Fibroblast of skin of abdomen (primary cell): ENCODE measurements at regions not wholly inside any gene's neighbourhood (a gene's known extent, or its start where the extent isn't known, plus 50 kb on each side); places are given as distances from the start of the nearest gene placed in this dataset.
A peak's percentile ranks its signal among the peaks of the same experiment; 100 is the strongest.

Experiments used
- DNase-seq: peaks from one replicate; pipeline ENCODE4 v3.0.0-alpha.2; 2013

GRCh38 chr1:115491298-115492018, 150.3 kb upstream of the VANGL1 start:
- DNase-seq: no peak

- no peak for DNase-seq
These were observed 141.0 kb upstream of the NGF start for GRCh38 chr1:115479055-115479482.

GRCh38 chr1:115477071-115477470, 139.0 kb upstream of the NGF start:
- no peak for DNase-seq

GRCh38 chr1:115476616-115477015, 138.6 kb upstream of the NGF start:
- peak; percentile 19 for DNase-seq

- DNase-seq: no peak
These were observed 137.9 kb upstream of the NGF start for GRCh38 chr1:115475901-115476300.

- no peak for DNase-seq
These were observed 137.2 kb upstream of the NGF start for GRCh38 chr1:115475252-115475651.

- no peak for DNase-seq
These were observed 136.0 kb upstream of the NGF start for GRCh38 chr1:115473986-115474565.

- peak; percentile 74 for DNase-seq
These were observed 131.8 kb upstream of the NGF start for GRCh38 chr1:115469703-115470476.

- DNase-seq: no peak
These were observed 129.7 kb upstream of the NGF start for GRCh38 chr1:115467790-115468189.

- no peak for DNase-seq
These were observed 129.1 kb upstream of the NGF start for GRCh38 chr1:115467196-115467595.

GRCh38 chr1:115466433-115466832, 128.4 kb upstream of the NGF start:
- peak; percentile 27 for DNase-seq

- no peak for DNase-seq
These were observed 127.8 kb upstream of the NGF start for GRCh38 chr1:115465802-115466363.

- DNase-seq: no peak
These were observed 125.3 kb upstream of the NGF start for GRCh38 chr1:115463347-115463746.

GRCh38 chr1:115462566-115463076, 124.6 kb upstream of the NGF start:
- no peak for DNase-seq

GRCh38 chr1:115461526-115461925, 123.5 kb upstream of the NGF start:
- no peak for DNase-seq

- no peak for DNase-seq
These were observed 121.1 kb upstream of the NGF start for GRCh38 chr1:115459161-115459560.

GRCh38 chr1:115458426-115459114, 120.5 kb upstream of the NGF start:
- no peak for DNase-seq

GRCh38 chr1:115457289-115457688, 119.2 kb upstream of the NGF start:
- peak; percentile 29 for DNase-seq

- peak; percentile 62 for DNase-seq
These were observed 118.5 kb upstream of the NGF start for GRCh38 chr1:115456441-115456961.

GRCh38 chr1:115454837-115455511, 116.9 kb upstream of the NGF start:
- DNase-seq: peak; percentile 59

- peak; percentile 60 for DNase-seq
These were observed 115.6 kb upstream of the NGF start for GRCh38 chr1:115453666-115454065.
